ENCODE measurements at regions not wholly inside any gene's neighbourhood (a gene's known extent, or its start where the extent isn't known, plus 50 kb on each side); places are given as distances from the start of the nearest gene placed in this dataset.
A peak's percentile ranks its signal among the peaks of the same experiment; 100 is the strongest.

DNA sequence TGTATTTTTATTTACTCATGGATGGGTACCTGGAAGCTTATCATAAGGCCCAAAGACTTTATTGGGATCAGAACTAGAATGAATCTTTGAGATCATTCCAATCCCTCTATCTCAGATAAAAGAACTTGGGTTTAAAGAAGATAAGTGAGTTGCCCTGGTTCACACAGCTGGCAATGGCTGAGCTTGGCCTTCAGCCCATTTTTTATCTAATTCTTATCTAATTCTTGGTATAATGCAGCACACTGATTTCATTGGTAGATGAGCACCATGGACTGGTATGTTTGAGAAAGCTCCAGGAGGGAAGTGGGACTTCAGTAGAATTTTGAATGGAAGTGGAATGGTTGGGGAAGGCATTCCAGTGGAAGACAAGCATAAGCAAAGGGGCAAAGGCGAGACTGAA, 558.9 kb downstream of the REEP3 start:
- no peak for DNase-seq (ENCODE audit: low spot score)

DNA sequence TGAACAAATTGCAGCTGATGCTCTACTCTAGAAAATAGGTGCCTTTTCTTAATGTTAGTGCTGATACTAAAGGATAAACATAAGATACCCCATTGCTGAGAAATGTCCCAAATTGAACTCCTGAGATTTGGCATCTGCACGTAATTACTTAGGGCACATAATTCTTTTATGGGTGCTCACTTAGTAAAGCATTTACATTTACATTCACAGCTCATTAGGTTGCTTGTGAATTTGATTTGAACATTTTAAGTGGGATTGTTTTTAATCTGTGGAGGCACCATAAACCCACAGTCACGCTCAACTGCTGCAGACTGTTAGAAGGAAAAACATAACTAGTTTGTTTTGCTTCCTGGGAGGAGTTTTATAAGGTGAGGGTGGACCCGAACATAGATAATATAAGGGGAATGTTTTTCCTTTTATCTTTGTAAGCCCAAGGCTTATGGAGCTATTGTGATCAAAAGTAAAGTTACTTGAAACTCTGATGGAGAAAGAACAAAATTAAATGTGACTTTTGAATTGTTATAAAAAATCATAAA, 560.8 kb downstream of the REEP3 start:
- no peak for DNase-seq (ENCODE audit: low spot score)

- DNase-seq (ENCODE audit: low spot score) = no peak
Observed at GRCh38 chr10:64086083-64086767, 565.0 kb downstream of the REEP3 start.

- no peak for DNase-seq (ENCODE audit: low spot score)
Observed at GRCh38 chr10:64089648-64090047, 568.4 kb downstream of the REEP3 start.

DNA sequence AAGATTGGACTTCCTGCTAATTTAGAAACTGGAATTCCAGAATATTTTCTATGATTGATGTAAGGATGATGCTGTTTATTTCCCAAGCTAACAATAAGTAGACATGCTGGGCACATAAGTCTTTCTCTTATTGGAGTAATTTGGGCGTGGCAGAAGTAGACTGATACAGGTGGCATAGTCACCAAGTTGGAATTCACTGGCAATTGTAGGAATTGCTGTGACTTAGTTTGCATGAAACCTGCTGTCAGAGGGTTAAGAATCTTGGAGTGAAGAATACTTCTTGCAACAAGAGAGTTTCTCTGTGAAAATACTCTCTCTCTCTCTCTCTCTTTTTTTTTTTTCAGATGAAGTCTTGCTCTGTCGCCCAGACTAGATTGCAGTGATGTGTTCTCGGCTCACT, 569.7 kb downstream of the REEP3 start:
- DNase-seq (ENCODE audit: low spot score) = no peak

DNA sequence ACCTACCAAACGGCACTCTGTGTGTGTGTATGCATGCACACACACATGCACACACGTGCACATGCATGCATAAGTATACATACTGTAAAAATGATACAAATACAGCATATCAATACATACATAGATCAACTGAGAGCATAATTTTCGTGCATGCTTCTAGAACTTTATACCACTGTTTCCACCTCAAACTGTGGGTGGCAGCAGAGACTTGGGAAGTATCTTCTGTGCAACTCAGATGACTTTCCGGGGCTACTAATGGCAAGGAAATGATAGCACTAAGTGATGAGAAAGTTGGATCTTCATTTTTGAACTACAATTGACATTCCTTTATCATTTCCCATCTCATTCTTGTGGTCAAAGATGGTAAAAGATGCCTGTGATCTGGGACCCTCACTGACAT, 570.7 kb downstream of the REEP3 start:
- peak; percentile 68 for DNase-seq (ENCODE audit: low spot score)

DNA sequence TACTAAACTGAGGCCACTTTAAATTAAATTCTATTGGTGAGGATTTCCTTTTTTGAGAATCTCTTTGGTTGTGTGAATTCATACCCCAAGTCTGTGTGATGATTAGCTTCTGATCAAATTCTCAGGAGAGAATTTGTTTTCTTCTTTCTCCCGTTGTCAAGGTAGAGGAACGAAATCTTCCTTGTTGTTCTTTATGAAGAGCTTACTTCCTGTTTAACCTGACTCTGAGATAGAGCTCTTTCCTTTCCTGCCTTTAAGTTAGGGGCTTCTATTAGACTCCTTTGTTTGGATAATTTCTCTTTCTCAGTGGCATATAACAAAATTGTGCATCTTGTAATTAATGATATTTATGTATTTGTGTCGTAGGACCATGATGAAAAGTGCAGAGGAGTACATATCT, 572.1 kb downstream of the REEP3 start:
- DNase-seq (ENCODE audit: low spot score) = no peak

DNA sequence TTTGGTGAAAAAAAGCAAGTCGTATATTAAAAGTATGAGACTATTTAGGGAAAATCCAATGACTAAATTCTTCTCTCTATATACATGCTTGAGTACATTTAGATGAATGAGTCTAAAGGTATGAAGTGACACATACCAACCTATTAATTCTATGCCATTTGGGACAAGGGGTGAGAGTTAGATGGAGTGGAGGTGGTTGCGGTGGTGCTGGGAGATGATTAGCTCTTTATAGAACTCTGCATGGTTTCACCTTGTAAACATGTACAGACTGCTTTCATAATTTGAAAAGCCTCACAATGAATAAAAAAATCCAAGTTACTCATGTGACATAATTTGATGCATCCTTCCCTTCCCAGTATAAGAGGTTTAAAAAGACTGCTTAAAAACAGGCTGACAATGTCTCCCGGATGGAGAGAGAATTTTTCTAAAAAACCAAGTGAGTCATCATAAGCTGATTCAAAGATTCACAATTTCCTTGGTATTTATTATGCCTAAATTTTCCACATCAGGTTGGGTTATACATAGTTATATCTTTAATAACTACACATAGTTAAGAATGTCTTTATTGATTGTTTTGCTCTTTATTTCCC, 572.8 kb downstream of the REEP3 start:
- no peak for DNase-seq (ENCODE audit: low spot score)

GRCh38 chr10:64096941-64097340, 575.7 kb downstream of the REEP3 start:
- no peak for DNase-seq (ENCODE audit: low spot score)

- no peak for DNase-seq (ENCODE audit: low spot score)
Observed at GRCh38 chr10:64097391-64098122, 576.4 kb downstream of the REEP3 start.

GRCh38 chr10:64098994-64099393, 577.8 kb downstream of the REEP3 start:
- DNase-seq (ENCODE audit: low spot score) = no peak

GRCh38 chr10:64101606-64102263, 580.5 kb downstream of the REEP3 start:
- no peak for DNase-seq (ENCODE audit: low spot score)

- DNase-seq (ENCODE audit: low spot score) = no peak
Observed at GRCh38 chr10:64102264-64102633, 581.0 kb downstream of the REEP3 start.

GRCh38 chr10:64102916-64103315, 581.7 kb downstream of the REEP3 start:
- DNase-seq (ENCODE audit: low spot score) = no peak

- peak; percentile 26 for DNase-seq (ENCODE audit: low spot score)
Observed at GRCh38 chr10:64103750-64104470, 582.7 kb downstream of the REEP3 start.

DNA sequence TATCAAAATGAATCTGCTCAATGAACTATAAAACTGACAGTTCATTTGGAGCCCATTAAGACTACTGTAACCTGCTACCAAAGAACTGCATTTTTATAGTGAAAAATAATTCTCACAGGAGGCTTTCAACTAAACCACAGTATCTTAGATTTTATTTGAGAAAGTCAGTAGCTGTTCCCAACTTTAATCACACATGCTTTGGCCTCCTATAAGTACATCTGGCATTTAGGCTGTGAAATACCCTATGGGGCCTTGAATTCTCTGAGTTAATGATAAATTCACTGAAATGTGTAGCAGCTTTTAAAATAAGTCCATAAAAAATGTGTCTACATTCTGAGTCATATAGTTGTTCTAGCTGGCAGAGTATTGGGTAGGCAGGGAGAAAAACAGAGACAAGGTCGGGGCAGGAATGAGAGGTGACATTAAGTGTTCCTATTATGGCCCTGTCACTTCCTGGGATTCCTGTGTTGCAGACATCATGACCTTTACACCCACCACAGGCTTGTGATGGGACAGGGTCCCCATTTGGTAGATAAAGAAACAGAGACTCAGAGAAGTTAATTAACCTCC, 588.8 kb downstream of the REEP3 start:
- no peak for DNase-seq (ENCODE audit: low spot score)

DNA sequence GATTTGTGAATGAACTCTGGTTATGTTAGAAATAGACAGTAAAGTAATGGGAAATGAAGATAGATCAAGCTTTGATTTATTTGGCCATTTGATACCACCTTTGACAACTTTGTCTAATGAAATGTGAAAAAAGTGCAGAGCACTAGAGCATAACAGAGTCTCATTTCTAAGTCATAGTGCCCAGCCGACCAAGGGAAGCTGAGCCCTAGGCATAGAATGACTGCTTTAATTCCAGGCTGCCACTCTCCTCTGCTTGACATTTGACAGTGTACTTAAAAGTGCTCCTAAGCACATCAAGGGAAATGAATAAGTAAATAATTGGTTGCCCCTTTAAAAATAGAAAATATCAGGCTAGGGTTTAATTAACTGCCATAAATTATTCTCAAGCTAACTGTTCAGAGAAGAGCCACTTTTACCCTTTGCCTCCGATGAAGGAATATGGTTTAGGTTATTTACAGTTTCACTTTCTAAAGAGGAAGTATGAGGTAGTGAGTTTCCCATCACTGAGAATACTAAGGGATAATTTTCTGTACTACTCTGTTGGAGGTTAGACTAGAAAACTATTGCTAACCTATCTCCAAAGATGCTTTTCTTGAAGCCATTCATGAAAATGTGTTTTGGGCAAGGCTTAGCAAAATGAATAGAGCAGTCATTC, 591.6 kb downstream of the REEP3 start:
- DNase-seq (ENCODE audit: low spot score) = no peak

GRCh38 chr10:64113375-64113774, 592.2 kb downstream of the REEP3 start:
- DNase-seq (ENCODE audit: low spot score) = no peak

GRCh38 chr10:64113792-64114191, 592.6 kb downstream of the REEP3 start:
- no peak for DNase-seq (ENCODE audit: low spot score)

GRCh38 chr10:64115471-64115870, 594.3 kb downstream of the REEP3 start:
- DNase-seq (ENCODE audit: low spot score) = no peak

Data from globus pallidus (tissue), 1 donor.